HG02885 (cell line): ENCODE measurements at regions not wholly inside any gene's neighbourhood (a gene's known extent, or its start where the extent isn't known, plus 50 kb on each side); places are given as distances from the start of the nearest gene placed in this dataset.

Experiments used
- ATAC-seq: cut with Tn5 transposase; IDR thresholded peaks from one replicate; pipeline ENCODE4 v1.9.1; 2021; ENCODE audit warnings: mild to moderate bottlenecking; ENCODE audit not compliant: unreplicated experiment, poor library complexity

DNA sequence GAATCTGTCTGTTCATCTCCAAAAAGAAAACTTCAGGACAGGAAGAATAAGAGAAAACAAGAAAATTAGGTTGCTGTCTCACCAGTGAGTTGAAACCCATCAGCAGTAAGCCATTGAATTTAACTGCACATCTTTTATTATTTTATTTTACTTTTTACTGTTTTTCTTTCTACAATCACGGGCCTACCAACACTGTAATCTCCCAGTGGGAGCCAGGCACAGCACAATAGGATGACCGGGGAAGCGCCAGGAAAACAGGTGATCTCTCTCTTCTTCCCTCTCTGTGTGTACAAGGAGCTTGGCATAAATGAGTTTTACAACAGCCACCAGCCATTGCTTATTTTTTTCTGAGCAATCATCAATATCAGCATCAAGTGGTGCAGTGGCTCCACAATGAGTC is 113.1 kb upstream of the ESRRG start:
- ATAC-seq: no peak

DNA sequence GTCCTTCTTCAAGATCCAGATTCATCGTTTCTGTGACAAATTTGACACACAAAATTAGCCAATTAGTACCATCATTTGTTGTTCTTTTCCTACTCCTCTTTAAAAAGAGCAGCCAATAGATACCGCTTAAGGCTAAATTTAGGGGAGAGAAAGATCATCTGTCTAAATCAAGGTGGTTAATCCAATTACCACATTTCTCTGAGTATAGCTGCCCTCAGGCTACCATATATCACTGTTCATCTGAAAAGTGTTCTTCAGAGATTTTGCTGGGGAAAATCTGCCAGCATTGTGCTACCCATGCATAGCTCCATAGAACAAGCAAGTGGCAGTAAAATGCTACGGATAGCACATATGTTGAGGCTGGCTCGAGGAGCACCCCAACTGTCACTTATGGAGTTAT is 110.3 kb upstream of the ESRRG start:
- ATAC-seq: no peak

DNA sequence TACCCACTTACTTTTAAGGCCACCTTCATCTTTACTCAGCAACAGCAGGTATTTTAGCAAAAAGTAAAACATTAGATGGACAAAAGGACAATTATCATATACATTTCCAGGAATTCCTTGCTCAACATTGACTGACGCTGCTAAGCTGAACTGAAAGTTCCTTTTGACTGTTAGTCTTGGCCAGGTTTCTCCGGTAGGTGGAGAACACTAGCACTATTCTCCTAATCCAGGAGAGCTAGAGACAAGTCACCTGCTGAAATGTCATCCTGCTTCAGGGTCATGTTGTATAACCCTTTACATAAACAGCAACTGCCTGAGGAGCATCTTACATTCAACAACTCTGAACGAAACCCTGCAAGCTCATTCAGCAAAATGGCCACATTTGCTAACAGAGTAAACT is 109.0 kb upstream of the ESRRG start:
- no peak for ATAC-seq

DNA sequence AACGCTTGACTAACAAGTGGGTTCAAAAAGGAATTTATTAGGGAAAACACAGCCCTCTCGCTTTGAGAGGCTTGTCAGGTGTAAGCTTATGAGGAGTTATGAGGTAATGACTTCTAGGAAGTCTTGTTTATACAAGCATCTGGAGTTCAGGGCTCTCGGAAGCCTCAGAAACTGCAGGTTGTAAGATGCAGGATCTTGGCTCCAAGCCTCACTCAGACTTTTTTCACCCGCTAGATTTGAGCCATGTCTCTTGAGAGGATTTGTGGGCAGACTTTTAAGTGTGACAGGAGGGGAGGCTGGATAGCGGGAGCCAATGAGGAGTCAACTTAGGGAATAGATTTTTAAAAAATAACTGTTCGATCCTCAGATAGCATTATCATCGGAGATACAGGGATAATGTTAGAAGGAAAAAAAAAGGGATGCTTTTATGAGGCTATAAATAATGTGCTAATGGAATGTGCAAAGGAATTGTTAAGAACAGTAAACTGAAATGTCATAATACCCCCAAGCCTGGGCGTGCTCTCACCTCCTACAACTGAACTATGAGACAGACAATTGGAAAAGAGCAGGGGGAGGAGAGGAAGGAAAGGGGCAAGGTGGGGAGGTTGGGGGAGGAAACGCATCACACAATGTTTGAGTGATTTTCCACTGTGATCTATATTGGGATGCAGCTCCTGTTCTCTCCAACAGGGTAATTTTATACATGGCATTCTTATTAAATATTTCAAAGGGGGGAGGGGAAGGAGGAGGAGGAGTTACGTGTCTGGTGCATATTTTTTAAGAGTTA is 107.4 kb upstream of the ESRRG start:
- ATAC-seq: no peak

DNA sequence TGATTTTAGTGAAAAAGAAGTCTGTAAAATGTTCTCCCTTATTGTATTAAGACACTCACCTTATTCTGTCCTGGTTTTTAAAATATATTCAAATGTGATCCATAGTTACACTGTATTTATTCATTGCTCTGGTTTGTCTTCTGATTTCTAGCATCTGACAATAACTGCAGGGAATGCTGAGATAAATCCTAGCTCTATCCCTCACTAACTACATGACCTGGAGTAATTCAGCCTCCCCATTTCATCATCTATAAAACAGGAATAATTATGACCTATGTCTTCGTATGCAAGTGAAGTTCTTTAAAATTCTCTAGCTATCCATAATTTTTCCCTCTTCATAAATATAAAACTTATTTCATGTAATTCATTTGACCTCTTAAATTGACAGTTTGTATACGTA is 104.0 kb upstream of the ESRRG start:
- ATAC-seq: no peak

DNA sequence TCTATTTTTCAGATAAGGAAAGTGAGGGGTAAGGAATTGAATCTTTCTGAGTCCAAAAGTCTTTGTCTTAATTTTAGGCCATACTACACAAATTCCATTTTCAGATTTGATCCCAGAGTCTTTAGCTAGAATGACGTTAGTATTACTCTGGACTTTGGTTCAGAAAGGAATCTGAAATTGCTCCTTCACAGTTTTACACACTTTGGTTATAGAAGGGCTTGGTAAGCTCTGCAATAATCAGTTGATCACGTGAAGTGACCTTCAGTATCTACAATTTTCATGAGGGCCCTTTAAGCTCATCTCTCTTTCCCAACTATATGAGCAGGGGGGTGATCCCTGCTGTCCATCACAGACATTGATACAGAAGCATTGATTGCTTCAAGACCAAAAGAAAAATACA is 103.4 kb upstream of the ESRRG start:
- no peak for ATAC-seq

DNA sequence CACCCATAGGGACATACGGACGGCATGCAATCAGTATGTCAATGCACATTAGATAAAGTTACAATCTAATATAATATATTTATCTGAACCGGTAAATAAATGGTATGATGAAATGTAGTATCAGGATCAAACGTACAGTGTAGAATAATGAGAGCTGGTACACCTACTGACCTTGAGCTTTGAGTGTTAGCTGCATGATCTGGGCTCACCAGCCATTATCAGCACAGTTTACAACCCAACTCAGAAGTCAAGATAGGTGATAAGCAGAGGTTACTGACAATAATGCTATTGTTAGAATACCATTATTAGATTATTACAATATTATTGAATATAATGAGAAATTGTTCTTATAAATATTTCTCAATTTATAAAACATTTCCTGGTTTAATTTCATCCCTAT is 103.0 kb upstream of the ESRRG start:
- ATAC-seq: no peak

DNA sequence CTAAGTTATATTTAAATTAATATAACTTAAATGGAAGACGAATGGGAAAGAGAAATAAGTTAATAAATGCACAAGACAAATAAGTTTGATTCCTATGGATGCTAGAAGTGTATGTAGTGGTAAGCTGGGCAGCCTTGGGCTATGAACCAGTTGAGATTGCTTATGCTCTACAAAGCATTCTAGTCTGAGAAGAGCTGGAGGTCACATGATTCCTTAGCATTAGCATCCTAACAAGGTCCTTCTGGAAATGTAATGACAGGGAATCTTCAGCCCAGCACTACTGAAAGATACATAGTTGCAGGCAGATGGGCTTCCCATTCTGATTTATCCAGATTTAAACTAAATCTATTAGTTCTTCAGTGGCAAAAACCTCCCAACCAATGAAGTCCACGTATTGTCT is 102.3 kb upstream of the ESRRG start:
- no peak for ATAC-seq

DNA sequence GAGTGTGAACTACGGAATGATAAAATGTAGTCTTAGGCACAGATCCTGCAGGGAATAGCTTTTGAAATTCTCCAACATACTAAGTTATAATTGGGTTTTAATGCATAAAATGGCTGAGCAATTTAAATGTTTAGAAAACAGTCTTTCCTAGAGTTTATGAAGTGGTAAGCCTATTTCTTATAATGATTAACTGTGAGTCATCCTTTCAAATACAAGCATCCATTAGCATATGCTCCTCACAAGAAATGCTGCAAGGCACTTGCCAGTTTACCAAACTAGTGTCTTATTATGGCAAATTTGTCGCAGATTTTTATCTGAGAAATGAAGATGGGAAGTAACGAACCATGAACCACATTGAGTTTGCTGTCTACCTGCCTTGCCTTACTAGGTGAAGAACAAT is 101.3 kb upstream of the ESRRG start:
- no peak for ATAC-seq

DNA sequence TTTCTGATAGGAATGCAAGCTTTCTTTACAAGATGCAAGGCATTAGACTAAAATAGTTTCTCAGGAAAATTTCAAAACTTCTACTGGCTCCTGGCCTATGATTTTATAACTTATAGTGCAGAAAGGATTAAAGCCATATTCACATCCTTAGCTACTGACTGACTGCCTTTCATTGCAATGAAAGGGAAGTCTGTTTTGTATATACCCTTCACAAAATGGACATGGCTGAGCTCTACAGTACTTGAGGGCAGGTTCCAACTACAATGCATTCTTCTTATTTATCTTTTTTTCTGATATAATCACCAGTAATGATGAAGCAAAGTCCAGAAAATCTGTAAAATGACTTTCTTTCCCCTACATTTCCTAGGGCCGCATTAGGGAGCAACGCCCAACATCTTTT is 100.5 kb upstream of the ESRRG start:
- no peak for ATAC-seq

DNA sequence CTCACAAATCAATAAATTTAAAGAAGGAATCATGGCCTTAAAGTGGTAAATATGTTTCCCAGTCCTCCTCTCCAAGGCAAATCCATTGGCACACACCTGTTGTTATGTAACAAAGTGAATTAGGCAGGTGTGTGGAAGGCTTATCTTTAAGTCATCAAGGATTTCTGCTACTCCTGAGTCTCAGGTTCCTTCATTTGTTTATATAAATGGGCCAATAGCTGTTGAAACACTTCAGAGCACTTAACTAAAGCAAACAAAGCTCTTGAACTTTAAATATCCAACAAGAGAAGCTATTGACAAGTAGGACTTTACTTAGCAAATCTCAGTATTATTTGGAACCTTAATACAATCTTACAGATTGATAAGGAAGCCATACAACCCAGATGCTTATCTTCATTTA is 99.3 kb upstream of the ESRRG start:
- ATAC-seq: no peak

DNA sequence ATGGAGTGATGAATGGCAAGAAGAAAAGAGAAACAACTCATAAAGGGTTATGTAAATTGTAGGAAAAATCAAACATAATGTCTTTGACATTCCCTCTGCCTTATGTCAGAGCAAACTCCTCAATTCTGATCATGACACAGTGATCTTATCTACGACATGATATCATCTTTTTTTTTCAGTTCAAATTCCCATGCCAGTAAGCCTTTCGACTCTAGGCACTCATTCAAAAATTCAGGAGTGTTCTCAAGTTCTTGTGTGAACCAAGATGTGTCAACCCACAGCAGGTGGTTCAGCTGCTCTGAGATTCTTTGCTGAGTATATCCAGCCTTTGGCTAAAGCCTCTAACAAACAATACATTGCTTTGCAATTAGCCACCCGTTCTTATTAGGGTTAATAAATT is 97.1 kb upstream of the ESRRG start:
- no peak for ATAC-seq

DNA sequence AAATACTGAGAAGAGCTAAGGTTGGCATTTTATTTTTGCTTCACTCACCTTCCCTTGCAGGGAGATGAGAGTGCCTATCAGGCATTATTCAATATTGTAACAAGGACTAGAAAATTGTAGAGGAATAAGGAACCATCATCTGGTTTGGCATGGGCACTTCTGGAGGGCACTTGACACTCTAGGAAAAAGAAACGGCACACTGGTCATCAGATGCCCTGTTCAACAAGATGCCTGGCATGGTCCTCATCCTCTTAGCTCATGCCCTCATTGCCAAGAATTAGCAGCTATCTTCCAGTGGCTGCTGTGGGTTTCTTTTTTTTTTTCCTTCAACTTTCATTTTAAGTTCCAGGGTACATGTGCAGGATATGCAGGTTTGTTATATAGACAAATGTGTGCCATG is 95.1 kb upstream of the ESRRG start:
- no peak for ATAC-seq

DNA sequence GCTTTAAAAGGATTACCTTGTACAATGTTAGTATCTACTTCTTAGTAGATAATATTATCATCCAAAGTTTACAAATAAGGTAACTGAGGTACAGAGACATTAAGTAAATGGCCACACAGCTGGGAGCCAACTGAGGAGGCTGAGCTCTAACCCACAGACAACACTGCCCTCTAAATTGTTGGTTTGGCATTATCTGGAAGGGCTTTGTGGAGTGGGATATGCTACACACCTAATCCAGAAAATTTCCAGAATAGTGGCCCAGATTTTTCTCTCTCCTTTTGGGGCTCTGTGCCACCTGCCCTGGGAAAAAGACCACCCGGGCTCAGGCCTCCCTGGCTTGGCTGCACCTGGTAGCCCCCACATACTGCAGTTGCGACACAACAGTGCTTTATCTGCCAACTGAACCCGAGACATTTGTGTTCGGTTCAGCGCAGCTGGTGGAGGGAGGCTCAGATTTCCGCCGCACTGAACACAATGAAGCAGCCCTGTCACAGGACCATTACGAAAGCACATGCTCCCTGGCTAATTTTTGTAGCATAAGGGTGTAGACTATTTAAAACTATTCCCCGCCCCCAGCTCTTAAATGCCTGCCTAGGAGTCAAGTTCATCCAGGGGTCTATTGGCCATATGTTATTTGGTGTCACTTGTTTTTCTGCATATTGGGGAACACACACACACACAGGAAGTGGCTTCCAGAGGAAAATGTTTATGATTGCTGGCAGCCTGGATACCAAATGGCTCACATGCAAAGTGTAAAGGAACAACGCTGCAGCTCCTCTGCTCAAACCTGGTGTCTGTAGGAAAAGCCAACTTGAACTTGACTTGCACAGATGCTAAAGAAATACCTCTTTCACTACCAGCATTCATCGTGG is 92.3 kb upstream of the ESRRG start:
- no peak for ATAC-seq

DNA sequence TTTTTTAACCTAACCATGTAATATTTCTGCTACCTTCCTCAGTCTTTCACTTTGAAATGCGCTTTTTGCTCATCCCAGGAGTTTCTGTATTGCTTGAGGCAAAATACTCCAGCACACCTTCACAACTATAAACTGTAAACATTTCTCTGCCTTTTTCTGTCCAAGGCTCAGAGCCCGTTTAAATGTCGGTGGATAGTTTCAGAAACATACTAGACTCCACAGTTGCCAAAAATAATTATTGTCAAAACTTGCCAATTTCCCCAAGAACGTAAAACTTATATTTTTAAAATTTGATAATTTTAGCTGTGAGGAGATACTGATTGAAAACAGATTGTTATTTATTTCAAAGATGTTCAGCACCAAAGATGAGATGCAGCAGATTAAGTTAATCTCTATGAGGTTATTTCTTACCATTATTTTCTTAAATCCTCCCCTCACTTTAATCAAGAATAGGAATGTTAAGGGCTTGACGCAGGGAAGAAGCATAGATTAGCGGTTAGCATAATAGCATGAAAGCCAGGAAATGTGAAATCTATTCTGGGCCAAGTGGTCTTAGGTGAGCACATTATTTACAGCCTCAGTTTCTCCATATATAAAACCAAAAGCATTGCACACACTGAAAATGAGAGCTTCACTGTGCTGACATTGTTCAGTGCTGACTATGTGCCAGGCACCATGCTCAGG is 91.5 kb upstream of the ESRRG start:
- no peak for ATAC-seq

DNA sequence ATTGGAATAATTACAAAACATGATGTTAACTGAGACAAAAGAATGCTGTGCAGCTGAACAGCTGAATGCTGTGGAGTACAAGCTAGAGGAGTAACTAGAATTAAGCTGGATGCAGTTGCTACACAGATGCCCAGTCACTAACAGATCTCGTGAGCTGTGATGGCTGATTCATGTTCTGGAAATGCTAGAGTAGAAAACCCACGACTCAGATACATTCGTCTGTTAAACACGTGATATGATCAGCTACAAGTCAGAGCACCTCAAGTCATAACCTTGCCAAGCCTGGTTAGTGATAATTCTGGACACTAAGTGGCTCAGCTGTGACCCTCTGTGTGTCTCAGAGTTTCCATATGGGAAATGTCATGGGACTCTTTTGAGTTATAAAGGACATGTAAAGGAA is 89.7 kb upstream of the ESRRG start:
- ATAC-seq: no peak

DNA sequence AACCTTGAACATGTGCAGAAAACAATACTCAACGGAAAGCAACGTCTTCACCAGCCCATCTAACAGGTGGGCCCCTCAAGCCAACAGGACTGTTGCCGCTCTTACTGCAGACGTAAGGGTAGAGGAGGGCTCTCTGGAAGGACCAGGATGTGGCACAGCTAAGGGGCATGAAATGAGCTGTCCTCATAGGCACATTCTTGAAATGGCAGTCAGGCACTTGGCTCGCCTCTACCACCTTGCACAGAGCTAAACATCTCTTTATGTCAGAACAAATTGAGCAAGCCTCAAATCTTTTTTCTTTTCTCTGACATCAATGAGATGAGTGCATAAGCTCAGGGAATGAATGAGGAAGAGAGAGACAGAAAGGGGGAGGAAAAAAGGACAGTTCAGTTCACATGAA is 86.4 kb upstream of the ESRRG start:
- no peak for ATAC-seq

DNA sequence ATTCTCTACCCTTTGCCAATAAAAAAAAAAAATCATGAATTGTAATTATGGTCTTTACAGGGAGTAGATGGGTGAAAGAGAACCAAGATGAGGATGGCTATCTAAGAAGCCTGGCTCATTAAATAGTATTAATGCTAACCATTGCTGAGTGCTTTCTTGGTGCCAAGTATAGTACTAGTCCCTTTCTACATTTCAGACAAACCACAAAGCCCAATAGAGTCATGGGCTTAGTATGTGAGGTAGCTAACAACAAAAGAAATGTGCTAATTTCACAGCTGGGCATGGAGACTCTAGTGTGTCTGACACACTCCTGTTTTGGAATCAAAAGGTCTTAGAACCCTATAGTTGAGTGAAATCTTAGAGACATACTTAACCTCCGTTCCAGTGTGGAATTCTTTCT is 84.5 kb upstream of the ESRRG start:
- no peak for ATAC-seq

DNA sequence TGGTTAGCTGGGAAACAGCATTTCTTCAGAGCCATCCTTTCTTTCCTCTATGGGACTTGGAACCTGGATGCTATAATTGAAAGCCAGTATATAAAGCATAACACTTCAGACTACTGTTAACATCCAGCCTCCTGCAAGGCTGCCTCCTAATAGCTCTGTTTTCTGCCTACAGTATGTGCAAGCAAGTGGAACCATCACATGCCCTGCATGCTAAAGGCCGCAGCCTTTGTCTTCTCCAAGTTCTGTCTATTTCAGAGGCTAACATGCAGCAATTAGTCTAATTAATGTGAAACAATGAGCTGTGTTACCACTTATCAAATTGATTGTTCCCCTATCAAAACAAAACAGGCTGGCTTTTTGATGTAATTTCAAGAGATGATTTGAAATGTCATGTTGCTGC is 82.7 kb upstream of the ESRRG start:
- no peak for ATAC-seq

DNA sequence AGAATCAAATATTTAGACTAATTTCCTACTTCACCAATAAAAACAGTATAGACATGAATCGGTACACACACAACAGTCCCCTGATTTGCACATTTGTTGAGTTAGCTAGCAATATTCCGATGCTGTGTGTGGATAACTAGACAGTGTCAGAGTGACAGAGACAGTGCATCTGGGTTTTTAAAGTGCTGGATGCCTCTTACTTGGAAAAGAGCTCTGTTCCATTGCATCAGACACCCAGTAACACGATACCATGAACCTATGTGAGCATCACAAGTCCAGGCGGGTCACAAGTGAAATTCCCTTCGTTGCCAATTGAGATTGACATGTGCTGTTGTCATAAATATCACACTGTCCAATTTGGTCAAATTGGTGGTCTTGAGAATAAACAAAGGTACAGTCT is 82.0 kb upstream of the ESRRG start:
- ATAC-seq: no peak

DNA sequence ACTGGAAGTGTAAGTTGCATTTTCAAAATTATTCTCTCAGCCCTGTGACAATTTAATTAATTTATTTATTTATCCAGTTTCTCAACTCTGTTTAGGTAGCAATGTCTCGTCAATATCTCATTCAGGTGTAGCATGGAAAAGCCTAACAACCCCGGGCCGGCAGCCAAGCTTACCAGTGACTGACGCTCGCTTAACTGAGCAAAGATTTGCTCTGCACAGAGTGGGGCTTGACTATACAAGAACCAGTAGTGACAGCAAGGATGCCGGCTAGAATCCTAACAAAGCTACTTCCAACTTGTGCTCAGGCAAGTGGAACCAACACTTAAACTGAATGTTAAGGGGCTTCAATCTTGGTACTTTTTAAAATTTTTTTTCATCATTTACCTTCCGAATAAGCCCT is 80.9 kb upstream of the ESRRG start:
- no peak for ATAC-seq
